ENCODE measurements at regions not wholly inside any gene's neighbourhood (a gene's known extent, or its start where the extent isn't known, plus 50 kb on each side); places are given as distances from the start of the nearest gene placed in this dataset.

DNA sequence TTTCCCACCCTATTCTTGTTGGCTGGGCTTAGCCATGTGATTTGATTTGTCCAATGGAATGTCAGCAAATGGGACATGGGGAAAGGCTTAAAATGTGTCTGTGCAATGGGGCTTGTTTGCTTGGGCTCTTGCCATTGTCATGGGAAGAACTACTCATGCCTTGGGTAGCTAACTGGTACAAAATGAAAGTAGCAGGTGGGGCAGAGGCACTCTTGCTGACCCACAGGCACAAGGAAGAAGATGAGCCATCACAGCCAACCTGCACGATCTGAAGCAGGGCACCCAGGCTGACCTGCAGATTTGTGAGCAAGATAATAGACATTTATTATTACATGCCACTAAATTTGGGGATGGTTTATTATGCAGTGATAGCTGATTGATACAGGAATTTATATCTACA lies 305.9 kb upstream of the CAMK1G start:
- Histone ChIP-seq H3K4me1 (ENCODE audit: control insufficient read depth in 1 of 2, insufficient read depth in 2 of 2, low read length in 2 of 2) (no peaks in the 10 kb centered on the region), H3K27me3 (ENCODE audit: control insufficient read depth in 2 of 2, insufficient read depth in 2 of 2, low read length in 2 of 2) (peaks cover 0 to 2% of the 10 kb centered on the region in 2 donors), H3K36me3 (replicated peaks in 1 of 2; ENCODE audit: control insufficient read depth in 1 of 2, insufficient read depth in 2 of 2, low read length in 2 of 2) (no peaks in the 10 kb centered on the region), H3K79me2 (ENCODE audit: insufficient read depth, low read length) (no peaks in the 10 kb centered on the region), H3K27ac (ENCODE audit: low read depth in 1 of 2, low read length in 2 of 2) (no peak overlapping the region), H2AFZ (ENCODE audit: insufficient read depth, low read depth, low read length, poor library complexity, severe bottlenecking) (no peak overlapping the region), H3K4me2 (replicated peaks; ENCODE audit: extremely low read depth, low read length, poor library complexity, severe bottlenecking) (no peak overlapping the region), H3K9me3 (replicated peaks in 1 of 2; ENCODE audit: control insufficient read depth in 1 of 2, insufficient read depth in 1 of 2, low read length in 2 of 2) (peaks cover 0 to 12% of the 10 kb centered on the region in 2 donors), H4K20me1 (ENCODE audit: insufficient read depth, low read length) (no peaks in the 10 kb centered on the region), H3K9ac (ENCODE audit: insufficient read depth, low read length, poor library complexity, severe bottlenecking) (no peak overlapping the region), H3K4me3 (replicated peaks in 1 of 3; ENCODE audit: low read depth in 2 of 3, low read length in 3 of 3) (no peak overlapping the region)
- Mint-ChIP-seq H3K4me1 (no peaks in the 10 kb centered on the region), H3K4me3 (no peak overlapping the region), H3K9me3 (peaks cover 0 to 5% (median 3%) of the 10 kb centered on the region in 7 donors), H3K27me3 (ENCODE audit: low read depth in 3 of 3) (peaks cover 0 to 2% (median 0%) of the 10 kb centered on the region in 3 donors), H3K27ac (no peak overlapping the region), H3K36me3 (no peaks in the 10 kb centered on the region)
- no peak for DNase-seq
- intact Hi-C loops (cut with micrococcal nuclease): no loop called here
- TF ChIP-seq, protein P1, sequence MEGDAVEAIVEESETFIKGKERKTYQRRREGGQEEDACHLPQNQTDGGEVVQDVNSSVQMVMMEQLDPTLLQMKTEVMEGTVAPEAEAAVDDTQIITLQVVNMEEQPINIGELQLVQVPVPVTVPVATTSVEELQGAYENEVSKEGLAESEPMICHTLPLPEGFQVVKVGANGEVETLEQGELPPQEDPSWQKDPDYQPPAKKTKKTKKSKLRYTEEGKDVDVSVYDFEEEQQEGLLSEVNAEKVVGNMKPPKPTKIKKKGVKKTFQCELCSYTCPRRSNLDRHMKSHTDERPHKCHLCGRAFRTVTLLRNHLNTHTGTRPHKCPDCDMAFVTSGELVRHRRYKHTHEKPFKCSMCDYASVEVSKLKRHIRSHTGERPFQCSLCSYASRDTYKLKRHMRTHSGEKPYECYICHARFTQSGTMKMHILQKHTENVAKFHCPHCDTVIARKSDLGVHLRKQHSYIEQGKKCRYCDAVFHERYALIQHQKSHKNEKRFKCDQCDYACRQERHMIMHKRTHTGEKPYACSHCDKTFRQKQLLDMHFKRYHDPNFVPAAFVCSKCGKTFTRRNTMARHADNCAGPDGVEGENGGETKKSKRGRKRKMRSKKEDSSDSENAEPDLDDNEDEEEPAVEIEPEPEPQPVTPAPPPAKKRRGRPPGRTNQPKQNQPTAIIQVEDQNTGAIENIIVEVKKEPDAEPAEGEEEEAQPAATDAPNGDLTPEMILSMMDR (IDR thresholded peaks at IDR 0.05): no peak
- WGBS (ENCODE audit: insufficient coverage): no CpG with 5 or more reads among the region's 1 CpG

DNA sequence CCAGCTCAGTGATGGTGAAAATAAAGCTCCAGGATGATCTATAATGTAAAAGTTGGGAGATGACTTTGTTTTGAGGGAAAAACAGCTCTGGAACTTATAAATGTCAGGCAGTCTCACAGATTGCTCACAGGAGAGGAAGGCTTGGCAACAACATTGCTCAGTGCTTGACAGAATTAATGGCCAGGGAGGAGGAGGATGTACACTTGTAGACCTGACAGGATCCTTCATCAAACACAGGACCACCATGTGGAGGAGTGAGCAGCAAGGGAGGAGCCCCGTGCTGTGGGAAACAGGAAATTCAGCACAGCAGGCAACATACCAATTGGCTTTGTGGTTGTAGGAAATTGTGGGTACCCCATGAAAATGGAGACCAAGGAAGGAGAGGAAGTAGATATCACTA lies 291.8 kb upstream of the CAMK1G start:
- intact Hi-C loops (cut with micrococcal nuclease): no loop called here
- Histone ChIP-seq H3K27me3 (ENCODE audit: control insufficient read depth in 2 of 2, insufficient read depth in 2 of 2, low read length in 2 of 2) (no peaks in the 10 kb centered on the region), H3K4me1 (ENCODE audit: control insufficient read depth in 1 of 2, insufficient read depth in 2 of 2, low read length in 2 of 2) (no peaks in the 10 kb centered on the region), H3K4me2 (replicated peaks; ENCODE audit: extremely low read depth, low read length, poor library complexity, severe bottlenecking) (no peak overlapping the region), H3K27ac (ENCODE audit: low read depth in 1 of 2, low read length in 2 of 2) (no peak overlapping the region), H2AFZ (ENCODE audit: insufficient read depth, low read depth, low read length, poor library complexity, severe bottlenecking) (no peak overlapping the region), H3K4me3 (replicated peaks in 1 of 3; ENCODE audit: low read depth in 2 of 3, low read length in 3 of 3) (no peak overlapping the region), H4K20me1 (ENCODE audit: insufficient read depth, low read length) (no peaks in the 10 kb centered on the region), H3K36me3 (replicated peaks in 1 of 2; ENCODE audit: control insufficient read depth in 1 of 2, insufficient read depth in 2 of 2, low read length in 2 of 2) (no peaks in the 10 kb centered on the region), H3K79me2 (ENCODE audit: insufficient read depth, low read length) (no peaks in the 10 kb centered on the region), H3K9ac (ENCODE audit: insufficient read depth, low read length, poor library complexity, severe bottlenecking) (no peak overlapping the region), H3K9me3 (replicated peaks in 1 of 2; ENCODE audit: control insufficient read depth in 1 of 2, insufficient read depth in 1 of 2, low read length in 2 of 2) (no peaks in the 10 kb centered on the region)
- TF ChIP-seq, protein P1 (IDR thresholded peaks at IDR 0.05): no peak
- no CpG with 5 or more reads among the region's 1 CpG for WGBS (ENCODE audit: insufficient coverage)
- Mint-ChIP-seq H3K4me1 (no peaks in the 10 kb centered on the region), H3K36me3 (no peaks in the 10 kb centered on the region), H3K9me3 (peaks cover 0 to 3% (median 0%) of the 10 kb centered on the region in 7 donors), H3K27me3 (ENCODE audit: low read depth in 3 of 3) (peaks cover 0 to 4% (median 2%) of the 10 kb centered on the region in 3 donors), H3K4me3 (no peak overlapping the region), H3K27ac (no peak overlapping the region)
- DNase-seq: no peak
